SK-N-SH (cell line): ENCODE measurements at regions not wholly inside any gene's neighbourhood (a gene's known extent, or its start where the extent isn't known, plus 50 kb on each side); places are given as distances from the start of the nearest gene placed in this dataset.

Source experiments
- CTCF ChIP-seq: fragments of 200-600 bp; sonication (generic); IDR thresholded peaks from 2 replicates; pipeline ENCODE4 v1.6.1; 2017; ENCODE audit warnings: antibody characterized with exemption, mild to moderate bottlenecking, moderate library complexity
- JUND ChIP-seq: IDR thresholded peaks from 2 replicates; pipeline ENCODE4 v1.4.0; 2012
- RAD21 ChIP-seq: IDR thresholded peaks from 2 replicates; pipeline ENCODE4 v1.6.1; 2012; ENCODE audit warnings: mild to moderate bottlenecking, low read length
- RFX5 ChIP-seq: IDR thresholded peaks from 2 replicates; pipeline ENCODE4 v1.6.1; 2012; ENCODE audit warnings: mild to moderate bottlenecking, improper control_type of control experiment, low read length

DNA sequence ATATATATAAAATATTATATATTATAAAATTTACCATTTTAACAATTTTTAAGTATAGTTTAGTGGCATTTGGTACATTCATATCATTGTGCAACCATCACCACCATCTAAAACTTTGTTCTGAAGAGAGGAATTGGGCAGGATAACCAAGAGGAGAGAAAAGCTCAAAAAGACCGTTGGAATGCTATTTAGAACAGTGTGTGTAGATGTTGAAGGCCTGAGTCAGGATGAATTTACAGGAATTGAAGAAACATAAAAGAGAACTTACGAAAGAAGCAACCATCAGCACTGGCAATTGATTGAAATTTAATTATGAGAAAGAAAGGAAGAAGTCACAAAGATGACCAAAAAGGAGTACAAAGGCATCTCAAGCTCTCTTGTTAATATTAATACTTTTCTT lies 196.9 kb upstream of the PWP1 start:
- TF ChIP-seq JUND: no peak
- no peak for TF ChIP-seq CTCF
- no peak for TF ChIP-seq RFX5
- no peak for TF ChIP-seq RAD21
